Activated CD8-positive, alpha-beta memory T cell treated with anti-CD3 and anti-CD28 coated beads for 36 hours (primary cell): ENCODE measurements at regions not wholly inside any gene's neighbourhood (a gene's known extent, or its start where the extent isn't known, plus 50 kb on each side); places are given as distances from the start of the nearest gene placed in this dataset.
"Not testable (repeated sequence)": the region's sequence is repeated elsewhere in the genome, so short reads cannot be mapped to it uniquely, and the experiment has no call there.

Experiments
- CTCF ChIA-PET: fragments of 350-600 bp; sonication (Branson Sonifier 250); formaldehyde crosslinking; loops from one replicate; lab custom pipeline; 2021; ENCODE audit warnings: antibody characterized with exemption; lab: Charles Lee
- POLR2A ChIA-PET: fragments of 350-600 bp; sonication (Branson Sonifier 250); formaldehyde crosslinking; loops from one replicate; lab custom pipeline; 2021; ENCODE audit warnings: antibody characterized with exemption; lab: Charles Lee

GRCh38 chr10:17538941-17539340 lies 78.2 kb downstream of the HACD1 start:
- POLR2A ChIA-PET: no interaction called here
- CTCF ChIA-PET: no interaction called here

- ChIA-PET POLR2A (no interaction called here), CTCF (no interaction called here)
Measured at GRCh38 chr10:17537281-17537680, 79.9 kb downstream of the HACD1 start.

GRCh38 chr10:17536221-17536620 lies 81.0 kb downstream of the HACD1 start:
- CTCF ChIA-PET: no interaction called here
- POLR2A ChIA-PET: no interaction called here

GRCh38 chr10:17533731-17534130 lies 79.3 kb upstream of the ST8SIA6 start:
- CTCF ChIA-PET: no interaction called here
- POLR2A ChIA-PET: no interaction called here

- CTCF ChIA-PET: no interaction called here
- POLR2A ChIA-PET: no interaction called here
Measured at GRCh38 chr10:17528306-17528862, 74.0 kb upstream of the ST8SIA6 start.

- ChIA-PET POLR2A (no interaction called here), CTCF (no interaction called here)
Measured at GRCh38 chr10:17527514-17528146, 73.2 kb upstream of the ST8SIA6 start.

DNA sequence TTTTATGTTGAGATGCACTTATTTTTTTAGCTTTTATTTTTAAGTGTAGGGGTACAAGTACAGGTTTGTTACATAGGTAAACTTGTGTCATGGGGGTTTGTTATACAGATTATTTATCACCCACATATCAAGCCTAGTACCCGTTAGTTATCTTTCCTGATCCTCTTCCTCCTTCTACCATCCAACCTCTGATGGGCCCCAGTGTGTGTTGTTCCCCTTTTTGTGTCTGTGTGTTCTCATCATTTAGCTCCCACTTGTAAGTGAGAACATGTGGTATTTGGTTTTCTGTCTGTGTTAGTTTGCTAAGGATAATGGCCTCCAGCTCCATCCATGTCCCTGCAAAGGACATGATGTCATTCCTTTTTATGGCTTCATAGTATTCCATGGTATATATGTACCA lies 72.2 kb upstream of the ST8SIA6 start:
- CTCF ChIA-PET: interaction anchor here (0.6 kb wide), 2 partner anchors 313 to 1651 kb away, joined by 3 read pairs; no protein-coding TSS in a partner anchor

DNA sequence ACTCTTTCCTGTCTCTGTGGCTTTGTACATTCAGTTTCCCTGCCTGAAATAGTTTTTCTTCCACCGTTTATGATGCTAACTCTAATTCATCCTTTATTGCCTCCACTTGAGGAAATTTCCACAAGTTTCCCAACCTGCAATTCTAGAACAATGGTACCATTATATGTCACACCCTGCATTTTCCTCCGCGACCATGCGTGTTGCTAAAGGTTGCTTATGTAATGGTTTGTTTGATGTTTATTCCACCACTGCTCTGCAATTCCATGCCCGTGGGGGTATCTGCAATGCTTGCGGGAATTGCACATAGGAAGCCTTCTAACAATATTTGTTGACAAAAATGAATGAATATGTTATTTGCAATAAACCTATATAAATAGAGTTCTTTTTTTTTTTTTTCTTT lies 69.5 kb upstream of the ST8SIA6 start:
- POLR2A ChIA-PET: no interaction called here

More for the DNA sequence above, 72.2 kb upstream of the ST8SIA6 start:
- POLR2A ChIA-PET: not testable (repeated sequence)

GRCh38 chr10:17523246-17523753 lies 68.9 kb upstream of the ST8SIA6 start:
- POLR2A ChIA-PET: no interaction called here
- CTCF ChIA-PET: interaction anchor here (0.6 kb wide), 1 partner anchor 1876 kb away, joined by 3 read pairs; no protein-coding TSS in a partner anchor

More for the DNA sequence above, 69.5 kb upstream of the ST8SIA6 start:
- CTCF ChIA-PET: no interaction called here

- POLR2A ChIA-PET: not testable (repeated sequence)
Measured at GRCh38 chr10:17522269-17522668, 67.9 kb upstream of the ST8SIA6 start.

GRCh38 chr10:17519457-17519856 lies 65.1 kb upstream of the ST8SIA6 start:
- ChIA-PET POLR2A (no interaction called here), CTCF (no interaction called here)

More at GRCh38 chr10:17522269-17522668, 67.9 kb upstream of the ST8SIA6 start:
- CTCF ChIA-PET: not testable (repeated sequence)

- CTCF ChIA-PET: no interaction called here
Measured at GRCh38 chr10:17518338-17518737, 63.9 kb upstream of the ST8SIA6 start.

GRCh38 chr10:17516376-17516775 lies 62.0 kb upstream of the ST8SIA6 start:
- POLR2A ChIA-PET: no interaction called here
- CTCF ChIA-PET: no interaction called here

More at GRCh38 chr10:17518338-17518737, 63.9 kb upstream of the ST8SIA6 start:
- POLR2A ChIA-PET: no interaction called here

DNA sequence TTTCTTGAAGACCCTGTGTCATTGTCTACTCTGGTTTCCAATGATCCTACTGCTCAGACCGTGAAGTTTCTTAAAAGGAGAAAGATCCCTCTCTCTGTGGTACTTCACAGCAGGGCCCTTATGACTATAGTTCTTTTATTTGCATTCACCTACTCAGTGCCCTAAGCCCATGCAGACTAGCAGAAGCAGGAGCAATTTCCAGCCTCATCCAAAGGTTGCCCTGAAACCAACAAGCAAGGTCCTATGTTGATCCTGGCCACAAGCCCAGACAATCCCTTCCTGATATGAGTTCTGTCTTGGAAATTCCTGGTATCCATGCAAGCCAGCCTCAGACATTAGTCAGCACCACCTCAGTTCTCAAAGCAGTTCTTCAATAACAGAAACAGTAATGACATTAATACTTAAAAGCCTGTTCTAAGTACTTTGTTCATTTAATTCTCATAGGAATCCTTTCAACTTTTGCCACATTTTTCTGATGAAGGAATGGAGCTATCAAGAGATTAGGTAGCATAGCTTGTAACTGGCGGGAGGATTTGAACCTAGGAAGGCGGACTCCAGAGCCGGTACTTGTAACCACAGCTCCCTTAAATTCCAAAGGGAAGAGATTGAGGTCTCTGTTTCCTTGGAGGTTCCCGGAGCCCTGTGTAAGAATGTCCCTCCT lies 58.1 kb upstream of the ST8SIA6 start:
- POLR2A ChIA-PET: interaction anchor here (0.6 kb wide), 1 partner anchor 821 kb away, joined by 9 read pairs; no protein-coding TSS in a partner anchor
- CTCF ChIA-PET: no interaction called here

- CTCF ChIA-PET: interaction anchor here (0.6 kb wide), 1 partner anchor 51 kb away, joined by 4 read pairs; no protein-coding TSS in a partner anchor
- POLR2A ChIA-PET: interaction anchor here (0.5 to 0.7 kb wide), 2 partner anchors 61 to 136 kb away, joined by 3 read pairs; no protein-coding TSS in a partner anchor
Measured at GRCh38 chr10:17510242-17510908, 56.0 kb upstream of the ST8SIA6 start.

- POLR2A ChIA-PET: no interaction called here
- CTCF ChIA-PET: interaction anchor here (0.5 kb wide), 1 partner anchor 48 kb away, joined by 3 read pairs; no protein-coding TSS in a partner anchor
Measured at GRCh38 chr10:17507538-17507937, 53.1 kb upstream of the ST8SIA6 start.

GRCh38 chr10:17506856-17507471 lies 52.6 kb upstream of the ST8SIA6 start:
- ChIA-PET POLR2A (interaction anchor here (0.6 kb wide), 1 partner anchor 28 kb away, joined by 3 read pairs; no protein-coding TSS in a partner anchor), CTCF (interaction anchor here (0.5 kb wide), 1 partner anchor 47 kb away, joined by 3 read pairs; no protein-coding TSS in a partner anchor)

GRCh38 chr10:17506390-17506789 lies 52.0 kb upstream of the ST8SIA6 start:
- ChIA-PET POLR2A (interaction anchor here (0.6 kb wide), 1 partner anchor 28 kb away, joined by 3 read pairs; no protein-coding TSS in a partner anchor), CTCF (no interaction called here)
